MM.1S (cell line): ENCODE measurements at regions not wholly inside any gene's neighbourhood (a gene's known extent, or its start where the extent isn't known, plus 50 kb on each side); places are given as distances from the start of the nearest gene placed in this dataset.

Experiments used
- DNase-seq: peaks from one replicate; pipeline ENCODE4 v3.0.0-alpha.2; 2015
- H2AFZ ChIP-seq: fragments of 300-600 bp; sonication (generic); 2 replicates; pipeline ENCODE4 v1.6.0; 2016; ENCODE audit warnings: antibody characterized with exemption, low read length
- H3F3A ChIP-seq: fragments of 300-600 bp; sonication (generic); 2 replicates; pipeline ENCODE4 v1.6.1; 2016; ENCODE audit warnings: mild to moderate bottlenecking, antibody characterized with exemption, low read length, moderate library complexity, mixed read lengths; ENCODE audit not compliant: insufficient read depth
- H3K27ac ChIP-seq: fragments of 300-600 bp; sonication (generic); 2 replicates; pipeline ENCODE4 v1.5.1; 2016; ENCODE audit warnings: mild to moderate bottlenecking, low read length
- H3K27me3 ChIP-seq: fragments of 300-600 bp; sonication (generic); replicated peaks from 2 replicates; pipeline ENCODE4 v1.6.0; 2016; ENCODE audit warnings: low read length; ENCODE audit not compliant: insufficient read depth
- H3K36me3 ChIP-seq: fragments of 300-600 bp; sonication (generic); replicated peaks from 2 replicates; pipeline ENCODE4 v1.6.1; 2016; ENCODE audit warnings: mild to moderate bottlenecking, low read length, mixed read lengths; ENCODE audit not compliant: insufficient read depth
- H3K4me1 ChIP-seq: fragments of 300-600 bp; sonication (generic); 2 replicates; pipeline ENCODE4 v1.6.1; 2016; ENCODE audit warnings: low read length, mixed read lengths
- H3K4me2 ChIP-seq: fragments of 300-600 bp; sonication (generic); 2 replicates; pipeline ENCODE4 v1.6.0; 2016; ENCODE audit warnings: low read depth, low read length
- H3K4me3 ChIP-seq: fragments of 300-600 bp; sonication (generic); 2 replicates; pipeline ENCODE4 v1.5.1; 2016; ENCODE audit warnings: low read length, mixed read lengths
- H3K79me2 ChIP-seq: fragments of 300-600 bp; sonication (generic); 2 replicates; pipeline ENCODE4 v1.6.1; 2016; ENCODE audit warnings: mixed run types, low read length, mixed read lengths
- H3K9ac ChIP-seq: fragments of 300-600 bp; sonication (generic); 2 replicates; pipeline ENCODE4 v1.6.1; 2016; ENCODE audit warnings: low read length, mixed read lengths
- H3K9me2 ChIP-seq: fragments of 300-600 bp; sonication (generic); replicated peaks from 2 replicates; pipeline ENCODE4 v1.6.1; 2016; ENCODE audit warnings: mild to moderate bottlenecking, low read length, mixed read lengths; ENCODE audit not compliant: insufficient read depth
- H3K9me3 ChIP-seq: fragments of 300-600 bp; sonication (generic); replicated peaks from 2 replicates; pipeline ENCODE4 v1.6.1; 2016; ENCODE audit warnings: mild to moderate bottlenecking, low read length, mixed read lengths; ENCODE audit not compliant: insufficient read depth
- H4K20me1 ChIP-seq: fragments of 300-600 bp; sonication (generic); 2 replicates; pipeline ENCODE4 v1.6.1; 2016; ENCODE audit warnings: mild to moderate bottlenecking, low read length, moderate library complexity, mixed read lengths; ENCODE audit not compliant: insufficient read depth
- CTCF ChIP-seq: fragments of 300-600 bp; sonication (generic); IDR thresholded peaks from 2 replicates; pipeline ENCODE4 v1.5.1; 2016; ENCODE audit warnings: antibody characterized with exemption, low read length, mixed read lengths
- EZH2 ChIP-seq: fragments of 300-600 bp; sonication (generic); optimal IDR thresholded peaks from 2 replicates; pipeline ENCODE3; 2017; ENCODE audit warnings: low read depth, mild to moderate bottlenecking, antibody characterized with exemption, low read length, mixed read lengths
- EZH2phosphoT487 ChIP-seq: fragments of 300-600 bp; sonication (generic); IDR thresholded peaks from 2 replicates; pipeline ENCODE4 v1.6.1; 2018; ENCODE audit warnings: antibody characterized with exemption, low read length

GRCh38 chrX:140923118-140923517, 79.3 kb upstream of the SPANXB1 start:
- H3K79me2 ChIP-seq = no peaks in the 10 kb centered on the region
- no peaks in the 10 kb centered on the region for H3K9me2 ChIP-seq
- H3K36me3 ChIP-seq = no peaks in the 10 kb centered on the region
- H3F3A ChIP-seq = no peaks in the 10 kb centered on the region
- no peak overlapping the region for H3K4me2 ChIP-seq
- H3K9ac ChIP-seq = no peak overlapping the region
- no peak overlapping the region for H3K27ac ChIP-seq
- no peak for DNase-seq
- peaks cover under 1% of the 10 kb centered on the region; the same call in 1 of the 2 replicates for H3K4me1 ChIP-seq
- TF ChIP-seq CTCF = no peak
- no peak for TF ChIP-seq EZH2phosphoT487
- no peak for TF ChIP-seq EZH2
- H4K20me1 ChIP-seq = no peaks in the 10 kb centered on the region
- H3K9me3 ChIP-seq = no peaks in the 10 kb centered on the region
- H3K4me3 ChIP-seq = no peak overlapping the region
- H2AFZ ChIP-seq = no peak overlapping the region
- no peaks in the 10 kb centered on the region for H3K27me3 ChIP-seq

DNA sequence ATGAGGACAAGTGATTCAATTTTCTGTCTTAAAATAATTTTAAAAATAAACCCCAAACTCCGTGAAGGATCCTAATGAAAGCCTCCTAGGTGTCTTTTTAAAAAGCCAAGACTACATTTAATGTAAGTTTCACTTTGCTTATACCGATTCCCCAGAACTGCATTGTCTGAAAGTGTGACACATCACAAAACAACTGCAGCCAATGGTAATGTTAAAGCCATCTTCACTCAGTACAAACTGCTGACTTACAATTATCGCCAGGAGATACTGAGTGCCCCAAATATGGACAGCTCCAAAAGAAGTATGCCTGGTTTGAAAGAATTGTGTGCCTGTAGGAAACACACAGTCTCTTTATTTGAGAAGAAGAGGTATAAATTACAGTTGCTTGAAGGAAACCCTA, 73.7 kb upstream of the SPANXB1 start:
- Histone ChIP-seq H4K20me1 (no peaks in the 10 kb centered on the region), H3K36me3 (no peaks in the 10 kb centered on the region), H3K79me2 (no peaks in the 10 kb centered on the region), H2AFZ (no peak overlapping the region), H3K4me1 (no peaks in the 10 kb centered on the region), H3K9ac (no peak overlapping the region), H3K9me2 (no peaks in the 10 kb centered on the region), H3F3A (no peaks in the 10 kb centered on the region), H3K4me3 (no peak overlapping the region), H3K27me3 (no peaks in the 10 kb centered on the region), H3K4me2 (no peak overlapping the region), H3K9me3 (no peaks in the 10 kb centered on the region), H3K27ac (no peak overlapping the region)
- no peak for DNase-seq
- TF ChIP-seq CTCF (no peak), EZH2 (no peak), EZH2phosphoT487 (no peak)

- no peak for DNase-seq
- H3F3A ChIP-seq = no peaks in the 10 kb centered on the region
- H3K27ac ChIP-seq = no peak overlapping the region
- H3K4me3 ChIP-seq = no peak overlapping the region
- H2AFZ ChIP-seq = no peak overlapping the region
- H3K36me3 ChIP-seq = no peaks in the 10 kb centered on the region
- no peaks in the 10 kb centered on the region for H3K9me3 ChIP-seq
- TF ChIP-seq CTCF = no peak
- no peak for TF ChIP-seq EZH2phosphoT487
- TF ChIP-seq EZH2 = no peak
- H3K4me1 ChIP-seq = no peaks in the 10 kb centered on the region
- H4K20me1 ChIP-seq = no peaks in the 10 kb centered on the region
- no peak overlapping the region for H3K4me2 ChIP-seq
- H3K9ac ChIP-seq = no peak overlapping the region
- H3K9me2 ChIP-seq = no peaks in the 10 kb centered on the region
- H3K27me3 ChIP-seq = no peaks in the 10 kb centered on the region
- no peaks in the 10 kb centered on the region for H3K79me2 ChIP-seq
Observed at GRCh38 chrX:140933016-140933415, 69.4 kb upstream of the SPANXB1 start.
